Neural progenitor cell (in vitro differentiated cells): ENCODE measurements at regions not wholly inside any gene's neighbourhood (a gene's known extent, or its start where the extent isn't known, plus 50 kb on each side); places are given as distances from the start of the nearest gene placed in this dataset.

Source experiments
- EZH2 ChIP-seq: fragments of 200-600 bp; sonication (generic); IDR thresholded peaks from 2 replicates; pipeline ENCODE4 v1.6.1; 2017; ENCODE audit warnings: antibody characterized with exemption, mild to moderate bottlenecking, moderate library complexity
- TF ChIP-seq, protein P1 (sequence below): fragments of 200-600 bp; sonication (generic); IDR thresholded peaks from 2 replicates; pipeline ENCODE4 v1.5.1; 2017; ENCODE audit warnings: antibody characterized with exemption, mild to moderate bottlenecking

DNA sequence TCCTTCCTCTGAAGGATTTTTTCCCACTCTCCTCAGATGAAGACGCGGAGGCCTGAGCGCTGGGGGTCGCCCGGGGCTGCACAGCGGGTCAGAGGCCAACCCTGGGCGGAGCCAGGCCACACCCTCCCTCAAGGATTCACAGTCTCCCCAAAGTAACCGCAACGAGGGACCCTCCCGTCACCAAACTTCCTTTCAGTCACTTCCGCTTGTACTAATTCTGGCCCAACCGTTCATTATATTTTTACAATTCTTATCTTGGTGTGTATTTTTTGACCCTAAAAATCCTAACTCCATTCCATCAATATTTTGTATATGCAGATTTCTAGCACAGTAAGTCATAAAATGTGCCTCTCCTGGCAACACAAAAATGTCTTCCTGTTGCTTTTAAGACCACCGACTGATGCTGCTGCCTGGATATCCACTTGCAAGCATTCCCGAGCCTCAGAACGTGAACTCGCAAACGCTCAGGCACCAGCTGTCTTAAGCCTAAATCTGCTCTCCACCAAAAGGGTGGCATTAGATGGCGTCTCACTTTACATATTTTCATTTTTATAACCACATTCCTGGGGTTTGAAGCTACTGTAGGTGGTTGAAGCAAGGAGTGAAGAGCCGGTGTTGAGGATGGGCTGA, 128.0 kb downstream of the DLL1 start:
- TF ChIP-seq, protein P1, sequence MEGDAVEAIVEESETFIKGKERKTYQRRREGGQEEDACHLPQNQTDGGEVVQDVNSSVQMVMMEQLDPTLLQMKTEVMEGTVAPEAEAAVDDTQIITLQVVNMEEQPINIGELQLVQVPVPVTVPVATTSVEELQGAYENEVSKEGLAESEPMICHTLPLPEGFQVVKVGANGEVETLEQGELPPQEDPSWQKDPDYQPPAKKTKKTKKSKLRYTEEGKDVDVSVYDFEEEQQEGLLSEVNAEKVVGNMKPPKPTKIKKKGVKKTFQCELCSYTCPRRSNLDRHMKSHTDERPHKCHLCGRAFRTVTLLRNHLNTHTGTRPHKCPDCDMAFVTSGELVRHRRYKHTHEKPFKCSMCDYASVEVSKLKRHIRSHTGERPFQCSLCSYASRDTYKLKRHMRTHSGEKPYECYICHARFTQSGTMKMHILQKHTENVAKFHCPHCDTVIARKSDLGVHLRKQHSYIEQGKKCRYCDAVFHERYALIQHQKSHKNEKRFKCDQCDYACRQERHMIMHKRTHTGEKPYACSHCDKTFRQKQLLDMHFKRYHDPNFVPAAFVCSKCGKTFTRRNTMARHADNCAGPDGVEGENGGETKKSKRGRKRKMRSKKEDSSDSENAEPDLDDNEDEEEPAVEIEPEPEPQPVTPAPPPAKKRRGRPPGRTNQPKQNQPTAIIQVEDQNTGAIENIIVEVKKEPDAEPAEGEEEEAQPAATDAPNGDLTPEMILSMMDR = no peak
- no peak for TF ChIP-seq EZH2
